GM18511 (cell line): ENCODE measurements at regions not wholly inside any gene's neighbourhood (a gene's known extent, or its start where the extent isn't known, plus 50 kb on each side); places are given as distances from the start of the nearest gene placed in this dataset.
"Not testable (repeated sequence)": the region's sequence is repeated elsewhere in the genome, so short reads cannot be mapped to it uniquely, and the experiment has no call there.

Experiments
- ATAC-seq: cut with Tn5 transposase; IDR thresholded peaks from one replicate; pipeline ENCODE4 v1.9.1; 2021; ENCODE audit warnings: mild to moderate bottlenecking, moderate library complexity; ENCODE audit not compliant: unreplicated experiment

DNA sequence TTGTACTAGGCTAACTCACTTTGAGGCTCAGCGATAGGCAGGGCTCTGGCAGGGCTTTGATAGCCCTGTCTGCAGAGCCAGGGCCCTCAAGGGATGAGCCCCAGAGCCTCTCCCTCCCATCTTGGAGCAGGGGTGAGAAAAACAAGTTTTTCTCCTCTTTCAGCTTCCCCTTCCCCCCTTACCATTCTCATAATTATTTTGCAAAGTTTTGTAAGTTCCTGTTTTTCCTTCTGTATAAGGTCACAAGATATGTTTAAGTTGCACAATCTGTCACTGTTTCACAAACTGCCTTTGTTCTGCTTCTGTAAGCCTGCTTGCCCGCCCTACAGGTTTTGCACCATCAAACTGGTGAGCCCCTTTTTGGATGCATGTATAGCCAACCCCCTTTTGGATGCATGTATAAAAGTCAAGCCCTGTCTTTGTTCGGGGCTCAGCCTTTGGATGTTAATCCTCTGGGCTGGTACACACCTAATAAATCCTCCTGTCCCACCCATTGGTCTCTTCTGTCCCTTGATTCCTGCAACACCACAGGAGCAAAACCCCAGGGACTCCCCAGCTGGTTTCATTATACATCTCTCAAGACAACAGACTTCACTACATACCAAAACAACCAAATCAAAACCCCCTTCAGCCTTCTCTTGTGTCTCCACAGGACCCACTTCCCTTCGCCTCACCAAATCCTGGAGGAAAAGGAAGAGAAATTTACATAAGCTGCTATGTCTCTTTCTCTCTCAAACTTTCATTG is 52.5 kb upstream of the RESF1 start:
- no peak for ATAC-seq

DNA sequence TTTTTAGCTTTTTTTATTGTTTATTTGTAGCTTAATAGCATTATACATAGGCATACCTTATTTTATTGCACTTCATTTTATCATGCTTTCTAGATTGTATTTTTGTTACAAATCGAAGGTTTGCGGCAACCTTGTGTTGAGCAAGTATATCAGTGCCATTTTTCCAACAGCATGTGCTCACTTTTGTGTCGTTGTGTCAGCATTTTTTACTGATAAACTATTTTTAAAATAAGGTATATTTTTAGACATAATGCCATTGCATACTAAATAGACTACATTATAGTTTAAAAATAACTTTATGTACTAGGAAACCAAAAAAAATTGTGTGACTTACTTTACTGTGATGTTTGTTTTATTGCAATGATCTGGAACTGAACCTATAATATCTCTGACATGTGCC is 56.2 kb upstream of the RESF1 start:
- no peak for ATAC-seq

DNA sequence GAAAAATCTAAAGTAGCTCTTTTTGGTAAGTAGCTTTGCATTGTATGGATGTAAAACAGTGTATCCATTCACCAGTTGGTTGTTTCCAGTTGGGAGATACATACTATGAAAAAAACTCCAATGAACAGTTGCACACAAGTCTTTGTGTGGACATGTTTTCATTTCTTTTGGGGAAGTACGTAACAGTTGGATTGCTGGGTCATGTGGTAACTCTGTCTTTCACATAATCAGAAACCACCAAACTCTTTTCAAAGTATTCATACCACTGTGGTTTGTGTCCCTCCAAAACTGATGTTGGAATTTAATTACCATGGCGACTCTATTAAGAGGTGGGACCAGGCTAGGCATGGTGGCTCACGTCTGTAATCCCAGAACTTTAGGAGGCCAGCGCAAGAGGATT is 58.9 kb upstream of the RESF1 start:
- no peak for ATAC-seq

DNA sequence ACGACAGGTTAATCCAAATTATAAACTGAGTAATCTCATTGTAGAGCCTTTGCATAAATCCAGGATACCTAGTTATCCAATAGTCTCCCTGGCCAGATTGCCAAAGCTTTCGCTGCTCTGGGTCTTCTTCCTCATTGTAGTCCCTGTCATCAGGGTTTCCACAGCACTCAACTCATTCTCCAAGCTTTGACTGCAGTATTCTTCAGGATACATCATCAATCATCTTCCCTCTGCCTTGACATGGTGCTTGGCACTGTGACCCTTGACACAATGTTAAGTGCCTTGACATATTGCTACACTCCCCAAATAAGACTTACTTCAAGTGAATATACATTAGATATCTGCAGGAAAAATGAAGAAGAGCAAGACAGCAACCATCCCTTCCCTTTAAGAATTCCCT is 60.1 kb upstream of the RESF1 start:
- ATAC-seq = no peak

DNA sequence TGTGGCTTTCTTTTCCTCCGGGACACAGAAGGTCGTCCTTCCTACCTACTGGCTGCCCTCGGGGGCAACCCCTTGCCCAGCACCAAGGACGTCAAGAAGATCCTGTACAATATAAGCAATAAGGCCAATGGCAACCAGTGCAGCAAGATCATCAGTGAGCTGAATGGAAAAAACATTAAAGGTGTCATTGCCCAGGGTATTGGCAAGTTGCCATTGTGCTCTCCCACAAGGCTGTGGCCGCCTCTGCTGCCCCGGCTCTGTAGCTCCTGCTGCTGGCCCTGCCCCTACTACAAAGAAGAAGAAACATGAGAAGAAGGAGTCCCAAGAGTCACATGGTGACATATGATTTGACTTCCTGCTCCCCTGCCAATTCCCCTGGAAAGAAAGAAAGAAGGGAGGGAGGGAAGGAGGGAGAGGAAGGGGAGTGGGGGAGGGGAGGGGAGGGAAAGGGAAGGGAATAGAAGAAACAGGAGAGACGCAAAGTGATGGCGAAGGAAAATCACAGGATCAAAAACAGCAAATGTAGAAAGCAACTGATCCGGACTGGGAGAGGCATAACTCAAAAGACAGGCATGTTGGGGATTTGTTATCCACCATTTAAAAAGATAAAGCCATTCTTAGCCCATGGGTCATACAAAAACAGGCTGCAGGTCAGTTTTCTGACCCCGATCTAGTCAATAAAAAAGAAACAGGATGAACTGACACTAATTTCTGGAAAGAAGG is 61.3 kb upstream of the RESF1 start:
- ATAC-seq = no peak

DNA sequence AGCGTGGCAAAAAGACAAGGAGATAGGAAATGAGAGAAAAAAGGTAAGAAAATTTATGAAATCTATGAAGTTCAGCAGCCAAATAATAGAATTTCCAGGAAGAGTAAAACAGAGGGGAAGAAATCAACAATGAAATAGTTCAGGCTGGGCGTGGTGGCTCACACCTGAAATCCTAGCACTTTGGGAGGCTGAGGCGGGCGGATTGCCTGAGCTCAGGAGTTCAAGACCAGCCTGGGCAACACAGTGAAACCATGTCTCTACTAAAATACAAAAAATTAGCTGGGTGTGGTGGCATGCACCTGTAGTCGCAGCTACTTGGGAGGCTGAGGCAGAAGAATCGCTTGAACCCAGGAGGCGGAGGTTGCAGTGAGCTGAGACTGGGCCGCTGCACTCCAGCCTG is 62.1 kb upstream of the RESF1 start:
- not testable (repeated sequence) for ATAC-seq

DNA sequence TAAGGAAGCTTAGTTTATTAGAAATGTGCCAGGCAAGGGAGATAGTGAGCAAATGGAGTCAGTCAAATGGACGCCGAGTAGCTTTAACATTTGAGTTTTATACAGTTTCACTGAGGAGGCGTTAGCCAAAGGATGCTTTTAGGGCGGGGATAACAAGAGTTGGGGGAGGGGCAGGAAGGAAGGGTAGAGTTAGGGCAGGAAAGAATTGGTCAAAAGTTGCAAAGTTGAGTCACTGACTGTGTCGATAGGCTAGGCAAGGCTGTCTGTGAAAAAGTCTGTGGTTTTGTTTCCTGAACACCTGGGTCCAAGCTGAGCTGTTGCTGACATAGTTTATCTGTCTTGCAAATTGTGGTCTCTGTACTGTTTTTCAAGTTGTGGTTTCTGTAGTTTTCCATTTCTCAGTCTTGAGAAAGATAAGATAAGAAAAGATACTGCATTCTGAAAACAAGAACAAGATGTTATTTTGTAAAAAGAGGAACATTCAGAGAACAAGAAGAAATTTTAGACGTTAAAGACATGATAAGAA is 62.6 kb upstream of the RESF1 start:
- peak; percentile 99 for ATAC-seq

DNA sequence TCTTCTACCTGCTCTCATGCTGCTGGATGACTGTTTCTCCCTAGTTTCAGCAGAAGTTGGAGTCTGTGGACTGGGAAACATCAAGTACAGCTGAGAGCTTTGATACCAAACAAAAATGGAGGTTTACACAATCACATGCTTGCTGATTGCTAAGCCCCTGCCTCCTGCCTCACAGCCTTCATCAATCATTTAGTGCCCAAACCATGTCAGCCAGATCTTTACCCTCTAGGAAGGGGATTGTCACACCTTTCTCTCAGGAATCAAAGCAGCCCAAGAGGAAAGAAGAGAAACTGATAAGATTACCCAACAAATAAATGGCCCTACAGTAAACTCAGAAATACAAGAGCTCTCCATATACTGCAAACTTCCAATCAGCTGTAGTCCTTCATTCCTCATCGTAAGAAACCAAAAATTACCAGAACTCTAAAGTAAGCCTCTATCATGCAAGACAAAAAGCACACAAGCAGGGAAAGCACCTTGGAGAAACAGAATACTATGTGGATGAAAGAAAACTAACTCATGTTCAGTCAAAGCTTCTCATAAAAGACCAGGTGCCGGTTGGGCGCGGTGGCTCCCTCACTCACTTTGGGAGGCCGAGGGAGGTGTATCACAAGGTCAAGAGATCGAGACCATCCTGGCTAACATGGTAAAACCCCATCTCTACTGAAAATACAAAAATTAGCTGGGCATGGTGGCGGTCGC is 63.6 kb upstream of the RESF1 start:
- no peak for ATAC-seq

DNA sequence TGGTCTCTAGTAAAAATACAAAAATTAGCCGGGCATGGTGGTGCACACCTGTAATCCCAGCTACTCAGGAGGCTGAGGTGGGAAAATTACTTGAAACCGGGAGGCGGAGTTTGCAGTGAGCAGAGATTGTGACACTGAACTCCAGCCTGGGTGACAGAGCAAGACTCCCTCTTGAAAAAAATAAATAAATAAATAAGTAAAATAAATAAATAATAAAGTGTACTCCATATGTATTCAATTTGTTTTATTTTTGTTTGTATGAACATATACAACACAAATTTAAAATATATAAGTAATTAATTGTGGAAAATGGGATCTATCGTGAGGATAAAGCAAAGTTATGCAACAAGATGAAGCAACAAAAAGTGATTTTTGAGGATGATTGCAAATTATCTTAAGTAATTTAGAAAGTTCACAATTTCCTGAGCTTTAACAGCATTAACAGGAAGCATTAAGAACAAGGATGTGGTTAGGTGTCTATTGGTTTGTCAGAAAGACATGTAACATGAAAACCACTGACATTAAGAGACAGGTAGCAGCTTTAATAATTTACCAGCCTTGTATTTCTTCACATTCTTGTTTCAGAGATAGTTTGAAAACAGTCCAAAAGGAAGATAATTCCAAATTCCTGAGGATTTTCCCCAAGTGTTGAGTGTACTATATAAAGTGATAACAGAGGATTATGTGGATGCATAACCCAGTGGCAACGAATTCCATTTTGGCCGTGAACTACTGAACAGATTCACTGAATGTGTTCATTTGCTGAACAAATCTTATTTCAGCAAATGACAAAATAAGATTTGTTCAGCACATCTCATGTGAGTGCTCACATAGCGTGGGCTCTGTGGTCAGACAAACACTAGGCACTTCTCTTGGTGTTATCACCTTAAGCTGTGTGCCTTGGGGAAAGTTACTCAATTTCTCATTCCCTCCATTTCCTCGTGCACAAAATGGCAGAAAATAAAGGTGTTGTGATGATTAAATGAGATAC is 68.6 kb upstream of the RESF1 start:
- ATAC-seq = peak; percentile 63

DNA sequence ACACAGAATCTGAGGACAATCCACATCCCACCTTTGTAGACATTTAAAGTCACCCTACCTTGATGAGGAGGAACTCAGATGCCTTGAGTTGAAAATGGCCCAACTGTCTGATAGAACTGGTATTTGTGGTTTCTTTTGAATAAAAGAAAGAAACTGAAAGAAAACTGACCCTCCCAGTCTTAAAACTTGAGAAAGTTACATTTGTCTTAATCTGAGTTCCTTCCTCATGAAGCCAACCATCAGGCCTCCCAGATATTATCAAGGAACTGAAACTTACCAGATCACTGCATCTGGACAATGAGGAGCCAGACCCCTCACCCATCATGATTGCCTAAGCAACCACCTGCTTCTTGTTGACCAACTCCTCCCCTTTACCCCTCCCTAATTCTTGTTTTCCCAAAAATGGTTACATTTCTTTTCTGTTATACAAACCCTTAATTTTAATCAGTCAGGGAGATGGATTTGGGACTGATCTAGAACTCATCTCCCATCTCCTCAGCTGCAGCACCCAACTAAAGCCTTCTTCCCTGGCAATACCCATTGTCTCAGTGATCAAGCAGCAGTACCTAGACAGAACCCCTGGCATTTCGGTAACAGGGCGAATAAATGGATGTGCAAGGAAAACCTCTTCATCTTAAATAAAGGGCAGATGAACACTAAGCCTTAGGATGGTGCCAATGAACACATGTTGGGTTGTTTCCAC is 72.0 kb upstream of the RESF1 start:
- peak; percentile 59 for ATAC-seq

DNA sequence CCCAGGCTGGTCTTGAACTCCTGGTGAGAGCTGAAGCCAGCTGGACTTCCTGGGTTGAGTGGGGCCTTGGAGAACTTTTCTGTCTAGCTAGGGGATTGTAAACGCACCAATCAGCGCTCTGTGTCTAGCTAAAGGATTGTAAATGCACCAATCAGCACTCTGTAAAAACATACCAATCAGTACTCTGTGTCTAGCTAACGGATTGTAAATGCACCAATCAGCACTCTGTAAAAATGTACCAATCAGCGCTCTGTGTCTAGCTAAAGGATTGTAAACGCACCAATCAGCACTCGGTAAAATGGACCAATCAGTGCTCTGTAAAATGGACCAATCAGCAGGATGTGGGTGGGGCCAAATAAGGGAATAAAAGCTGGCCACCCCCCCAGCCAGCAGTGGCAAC is 76.5 kb upstream of the RESF1 start:
- not testable (repeated sequence) for ATAC-seq

DNA sequence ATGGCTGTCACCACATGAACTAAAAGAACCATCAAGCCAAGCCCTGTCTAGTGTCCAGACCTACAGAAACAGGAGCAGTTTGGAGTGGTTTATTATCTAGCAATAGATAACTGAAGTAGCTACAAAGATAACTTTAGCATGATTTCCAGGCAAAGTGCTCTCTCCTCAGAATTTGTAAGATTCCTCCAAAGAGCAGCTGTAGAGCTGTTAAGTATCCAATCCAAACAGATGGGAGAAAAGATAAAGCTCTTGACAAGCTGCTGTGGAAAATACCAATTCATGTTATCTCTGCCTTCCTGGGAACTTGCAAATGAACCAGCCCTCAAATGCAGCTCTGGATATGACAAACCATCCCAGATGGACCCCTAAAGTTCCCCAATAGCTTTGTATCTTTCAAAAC is 78.9 kb upstream of the RESF1 start:
- no peak for ATAC-seq

DNA sequence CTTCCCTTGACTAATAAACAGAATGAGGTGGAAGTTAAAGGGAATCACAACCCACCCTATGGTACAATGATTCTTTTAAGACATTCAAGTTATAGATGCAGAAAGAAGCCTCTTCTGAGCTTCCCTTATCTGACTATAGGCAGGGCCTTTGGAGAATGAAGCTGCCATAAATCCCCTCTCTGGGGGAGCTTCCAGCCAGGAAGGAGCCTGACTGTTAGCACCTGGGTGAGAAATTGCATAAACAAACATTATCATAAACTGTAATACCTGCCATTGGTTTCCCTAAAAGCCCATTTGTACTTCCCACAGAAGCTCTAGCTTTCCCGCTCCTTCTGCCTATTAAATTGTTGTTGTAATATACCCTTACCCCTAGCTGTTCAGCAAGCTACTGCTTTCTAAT is 81.3 kb upstream of the RESF1 start:
- ATAC-seq = no peak

DNA sequence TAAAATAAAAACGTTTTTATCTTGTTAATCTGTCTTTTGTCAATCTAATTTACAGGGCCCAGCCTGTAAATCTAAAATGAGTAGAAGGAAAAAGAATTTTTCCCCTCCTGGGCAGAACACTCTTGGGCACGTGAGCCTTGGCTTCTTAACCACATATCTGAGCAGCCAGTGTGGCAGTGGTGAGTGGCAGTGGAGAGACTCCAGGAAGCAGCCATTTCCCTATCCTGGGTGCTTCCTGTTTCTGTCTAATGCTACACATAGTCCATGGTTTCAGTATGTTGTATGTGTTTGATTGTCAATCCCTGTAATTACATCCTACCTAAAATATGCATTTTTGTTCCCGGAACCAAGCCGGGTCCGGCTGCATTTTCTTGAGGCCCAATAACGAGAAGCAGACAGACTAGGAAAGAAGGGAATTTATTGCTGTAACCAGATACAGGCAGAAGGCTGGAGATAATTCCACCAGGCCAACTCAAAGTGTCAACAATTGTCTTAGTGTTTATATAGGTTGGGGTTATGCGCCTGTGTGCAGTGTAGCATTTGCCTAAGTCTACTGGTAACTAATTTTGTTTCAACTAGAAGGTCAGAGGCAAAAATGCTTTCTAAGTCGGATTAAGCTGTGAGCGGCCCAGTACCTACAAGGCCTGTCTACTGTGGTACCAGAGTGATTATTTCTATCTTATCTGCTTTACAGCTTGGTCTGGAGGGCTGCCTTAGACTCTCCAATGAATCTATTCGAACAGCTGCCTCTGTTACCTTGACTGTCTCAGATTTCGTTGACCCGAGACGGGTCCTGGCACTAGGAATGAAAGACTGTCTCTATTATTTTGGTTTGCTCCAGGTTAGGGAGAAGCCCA is 82.4 kb upstream of the RESF1 start:
- ATAC-seq = no peak

DNA sequence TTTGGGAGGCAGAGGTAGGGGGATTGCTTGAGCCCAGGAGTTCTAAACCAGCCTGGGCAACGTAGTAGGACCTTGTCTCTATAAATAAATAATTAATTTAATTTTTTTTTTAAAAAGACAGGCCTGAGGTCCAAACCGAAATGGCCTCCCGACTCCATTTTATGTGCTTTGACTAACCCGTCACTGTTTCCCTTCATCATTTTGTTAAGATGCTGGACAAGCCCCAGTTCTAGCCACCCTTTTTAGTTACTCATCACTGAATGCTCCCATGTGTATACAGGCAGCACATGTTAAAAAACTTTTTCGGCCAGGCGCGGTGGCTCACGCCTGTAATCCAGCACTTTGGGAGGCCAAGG is 83.6 kb upstream of the RESF1 start:
- ATAC-seq = no peak

DNA sequence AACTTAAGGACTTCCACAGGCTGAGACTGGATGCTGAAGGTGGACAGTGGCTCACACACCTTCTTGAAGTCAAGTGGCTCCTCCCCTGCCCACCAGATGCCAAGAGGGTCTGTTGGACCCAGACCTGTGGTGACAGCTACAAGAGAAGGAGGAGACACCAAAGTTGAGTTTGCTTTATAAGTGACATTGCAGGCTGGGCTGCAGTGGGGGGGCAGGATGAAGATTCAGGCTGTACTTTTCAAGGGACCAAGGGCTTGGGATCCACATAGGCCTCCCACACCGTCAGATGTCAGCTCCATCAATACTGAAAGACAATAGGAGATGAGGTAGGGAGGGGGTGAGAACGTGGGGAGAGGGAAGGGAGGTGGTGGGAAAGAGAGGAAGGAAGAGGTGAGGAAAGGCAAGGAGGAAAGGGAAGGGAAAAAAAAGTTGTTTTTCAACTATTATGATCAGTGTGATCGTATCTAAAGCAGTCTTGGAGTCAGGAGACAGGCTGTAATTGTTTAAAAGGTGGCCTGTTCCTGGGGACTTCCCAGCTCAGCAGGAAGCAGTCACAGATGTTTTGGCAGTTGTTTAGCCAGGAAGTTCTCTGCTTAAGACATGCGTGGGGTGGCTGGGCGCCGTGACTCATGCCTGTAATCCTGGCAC is 84.1 kb upstream of the RESF1 start:
- peak; percentile 92 for ATAC-seq

DNA sequence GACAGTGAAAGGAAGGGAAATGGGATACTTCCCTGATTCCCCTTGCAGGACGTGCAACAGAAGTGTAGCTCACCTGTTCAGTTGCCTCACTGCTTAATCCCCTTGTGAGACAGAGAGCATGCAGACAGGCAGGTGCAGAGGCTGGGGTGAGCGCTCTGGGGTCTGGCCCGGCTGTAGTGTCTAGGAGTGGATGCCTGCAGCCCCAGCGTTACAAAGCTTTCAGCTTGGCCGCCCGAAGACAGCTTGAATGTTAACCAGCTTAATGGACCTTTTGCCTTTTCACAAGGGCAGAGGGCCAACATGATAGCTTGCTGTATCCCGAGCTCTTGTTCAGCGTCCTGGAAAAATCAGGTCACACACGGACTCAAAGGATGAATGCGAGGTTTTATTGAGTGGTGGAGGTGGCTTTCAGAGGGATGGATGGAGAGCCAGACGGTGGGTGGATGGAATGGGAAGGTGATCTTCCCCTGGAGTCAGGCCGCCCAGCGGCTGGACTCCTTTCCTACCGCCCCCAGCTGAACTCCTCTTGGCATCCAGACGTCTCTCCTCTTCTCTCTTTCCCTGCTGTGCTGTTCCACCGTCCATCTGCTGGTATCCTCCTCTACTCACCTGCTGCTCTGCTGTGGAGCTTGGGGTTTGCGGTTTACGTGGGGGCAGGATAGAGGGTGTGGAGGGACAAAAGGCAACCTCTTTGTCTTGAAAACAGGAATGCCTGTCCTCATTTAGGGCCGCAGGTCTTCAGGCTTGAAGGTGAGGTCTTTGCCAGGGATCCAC is 86.2 kb upstream of the RESF1 start:
- no peak for ATAC-seq

DNA sequence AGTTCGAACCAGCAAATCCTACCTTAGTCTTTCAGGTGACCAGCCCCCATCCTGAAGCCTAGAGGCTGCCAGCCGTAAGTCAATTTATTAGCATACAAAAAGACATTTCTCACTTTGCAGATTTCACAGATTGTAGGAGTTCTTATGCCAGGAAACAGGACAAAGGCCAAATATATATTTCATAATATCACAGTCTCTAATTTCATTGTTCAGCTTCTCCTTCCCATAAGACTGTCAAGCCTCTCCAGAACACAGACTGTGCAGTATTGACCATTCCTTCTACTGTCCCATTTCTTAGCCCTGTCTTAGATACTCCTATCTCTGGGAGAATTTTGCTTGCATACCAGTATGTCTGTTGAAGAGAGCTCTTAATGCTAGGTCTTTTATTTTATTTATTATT is 89.2 kb upstream of the RESF1 start:
- no peak for ATAC-seq
